A673 (cell line): ENCODE measurements at regions not wholly inside any gene's neighbourhood (a gene's known extent, or its start where the extent isn't known, plus 50 kb on each side); places are given as distances from the start of the nearest gene placed in this dataset.

Experiments used
- BruUV-seq: library from RNA; stranded (reverse); fragments of 400-500 nt; replicated peaks from 2 replicates; lab custom pipeline; 2021; lab: Mats Ljungman, UMichigan
- CTCF ChIA-PET: fragments of 300-600 bp; sonication (Branson Sonifier 250); formaldehyde crosslinking; loops from one replicate; lab custom pipeline; 2022; ENCODE audit warnings: antibody characterized with exemption; lab: Charles Lee
- POLR2A ChIA-PET: fragments of 300-600 bp; sonication (Branson Sonifier 250); formaldehyde crosslinking; loops from one replicate; lab custom pipeline; 2022; ENCODE audit warnings: antibody characterized with exemption; ENCODE audit not compliant: low non-redundant PET; lab: Charles Lee
- DNase-seq: peaks from one replicate; pipeline ENCODE4 v3.0.0-alpha.2; 2015; ENCODE audit warnings: low spot score
- H3K27ac ChIP-seq: fragments of 200-600 bp; sonication (generic); 2 replicates; pipeline ENCODE4 v1.5.1; 2016; ENCODE audit warnings: mixed run types, low read depth, mild to moderate bottlenecking, mixed read lengths, antibody characterized with exemption, low read length; ENCODE audit not compliant: poor library complexity, severe bottlenecking
- H3K27me3 ChIP-seq: fragments of 200-600 bp; sonication (generic); replicated peaks from 2 replicates; pipeline ENCODE4 v1.6.1; 2017; ENCODE audit warnings: mixed run types, low read depth, mild to moderate bottlenecking, mixed read lengths, antibody characterized with exemption, low read length; ENCODE audit not compliant: insufficient read depth, poor library complexity
- H3K36me3 ChIP-seq: fragments of 200-600 bp; sonication (generic); 2 replicates; pipeline ENCODE4 v1.6.1; 2016; ENCODE audit warnings: mixed run types, mild to moderate bottlenecking, mixed read lengths, antibody characterized with exemption, low read length; ENCODE audit not compliant: insufficient read depth, poor library complexity, severe bottlenecking
- H3K4me1 ChIP-seq: fragments of 200-600 bp; sonication (generic); 2 replicates; pipeline ENCODE4 v1.6.1; 2017; ENCODE audit warnings: mixed run types, mild to moderate bottlenecking, mixed read lengths, antibody characterized with exemption, low read length; ENCODE audit not compliant: insufficient read depth, poor library complexity, severe bottlenecking
- H3K4me3 ChIP-seq: fragments of 200-600 bp; sonication (generic); 2 replicates; pipeline ENCODE4 v1.5.1; 2016; ENCODE audit warnings: low read depth, mixed run types, mild to moderate bottlenecking, mixed read lengths, low read length; ENCODE audit not compliant: poor library complexity, severe bottlenecking
- H3K9me3 ChIP-seq: fragments of 200-600 bp; sonication (generic); 2 replicates; pipeline ENCODE4 v1.6.1; 2016; ENCODE audit warnings: mixed run types, low read depth, mild to moderate bottlenecking, mixed read lengths, antibody characterized with exemption, low read length; ENCODE audit not compliant: poor library complexity, severe bottlenecking
- CTCF ChIP-seq: fragments of 300-800, 200-600 bp; sonication (generic); conservative IDR thresholded peaks from 2 replicates; pipeline ENCODE4 v1.5.1; 2017; ENCODE audit warnings: low read depth, mild to moderate bottlenecking, antibody characterized with exemption, low read length, moderate library complexity, mixed read lengths
- EZH2 ChIP-seq: fragments of 200-600 bp; sonication (generic); IDR thresholded peaks from 2 replicates; pipeline ENCODE4 v1.6.1; 2017; ENCODE audit warnings: borderline replicate concordance, low read depth, mild to moderate bottlenecking, mixed read lengths, antibody characterized with exemption, low read length; ENCODE audit not compliant: poor library complexity, severe bottlenecking
- intact Hi-C: fragments of 100-400 bp; cut with micrococcal nuclease; formaldehyde crosslinking; loops from one replicate; pipeline ENCODE4 v1.10.0; 2022; ENCODE audit not compliant: unreplicated experiment

GRCh38 chr12:25681580-25681979 is 128.5 kb upstream of the LMNTD1 start:
- Histone ChIP-seq H3K27ac (no peak overlapping the region), H3K4me3 (no peak overlapping the region), H3K36me3 (no peaks in the 10 kb centered on the region), H3K27me3 (no peaks in the 10 kb centered on the region), H3K9me3 (no peaks in the 10 kb centered on the region), H3K4me1 (peaks cover 10% of the 10 kb centered on the region)
- DNase-seq, result no peak
- BruUV-seq, result no TSS peak
- intact Hi-C loops, result no loop called here
- POLR2A ChIA-PET, result no interaction called here
- TF ChIP-seq EZH2 (no peak), CTCF (no peak)
- CTCF ChIA-PET, result no interaction called here

GRCh38 chr12:25682421-25682820 is 129.3 kb upstream of the LMNTD1 start:
- no peak overlapping the region for H3K4me3 ChIP-seq
- H3K27me3 ChIP-seq, result no peaks in the 10 kb centered on the region
- no peak for DNase-seq
- BruUV-seq, result no TSS peak
- H3K36me3 ChIP-seq, result no peaks in the 10 kb centered on the region
- intact Hi-C loops, result no loop called here
- H3K27ac ChIP-seq, result no peak overlapping the region
- no peak for TF ChIP-seq EZH2
- TF ChIP-seq CTCF, result no peak
- H3K4me1 ChIP-seq, result peaks cover 10% of the 10 kb centered on the region
- CTCF ChIA-PET, result no interaction called here
- H3K9me3 ChIP-seq, result no peaks in the 10 kb centered on the region
- POLR2A ChIA-PET, result no interaction called here

- peaks cover 3% of the 10 kb centered on the region for H3K4me1 ChIP-seq
- no peaks in the 10 kb centered on the region for H3K9me3 ChIP-seq
- H3K27me3 ChIP-seq, result no peaks in the 10 kb centered on the region
- ChIA-PET POLR2A (no interaction called here), CTCF (no interaction called here)
- intact Hi-C loops, result no loop called here
- H3K27ac ChIP-seq, result no peak overlapping the region
- H3K4me3 ChIP-seq, result no peak overlapping the region
- BruUV-seq, result no TSS peak
- TF ChIP-seq CTCF (no peak), EZH2 (no peak)
- no peak for DNase-seq
- H3K36me3 ChIP-seq, result no peaks in the 10 kb centered on the region
These were observed 131.0 kb upstream of the LMNTD1 start for GRCh38 chr12:25684070-25684469.
